Mesothelial cell of epicardium (in vitro differentiated cells): ENCODE measurements at regions not wholly inside any gene's neighbourhood (a gene's known extent, or its start where the extent isn't known, plus 50 kb on each side); places are given as distances from the start of the nearest gene placed in this dataset.

Source experiments
- DNase-seq, 2 experiments: peaks; one replicate each; pipeline ENCODE4 v3.0.0; 2021; ENCODE audit warnings: low spot score in 2 of 2; ENCODE audit not compliant: unreplicated experiment in 2 of 2
- H3K27ac Mint-ChIP-seq: 2 replicates; pipeline ENCODE4 v1.8.0; 2021; ENCODE audit warnings: mixed read lengths
- H3K27me3 Mint-ChIP-seq: 2 replicates; pipeline ENCODE4 v1.8.0; 2021; ENCODE audit warnings: low read depth, mixed read lengths
- H3K36me3 Mint-ChIP-seq: 2 replicates; pipeline ENCODE4 v1.8.0; 2021; ENCODE audit warnings: mixed read lengths
- H3K4me1 Mint-ChIP-seq: 2 replicates; pipeline ENCODE4 v1.8.0; 2021; ENCODE audit warnings: mixed read lengths
- H3K4me3 Mint-ChIP-seq: 2 replicates; pipeline ENCODE4 v1.8.0; 2021; ENCODE audit warnings: mild to moderate bottlenecking, moderate library complexity, mixed read lengths
- H3K9me3 Mint-ChIP-seq: 2 replicates; pipeline ENCODE4 v1.8.0; 2021; ENCODE audit warnings: mixed read lengths
- microRNA-seq: library from miRNA; unstranded; fragments of <30 nt; microRNA quantifications from one replicate; pipeline ENCODE4 v1.2.0, GENCODE V29; 2021; ENCODE audit warnings: inconsistent platforms, mixed read lengths
- TF ChIP-seq, protein P1 (sequence below): fragments of 200-600 bp; sonication (generic); IDR thresholded peaks from one replicate; pipeline ENCODE4 v1.5.0; 2021; ENCODE audit warnings: antibody characterized with exemption; ENCODE audit not compliant: unreplicated experiment

DNA sequence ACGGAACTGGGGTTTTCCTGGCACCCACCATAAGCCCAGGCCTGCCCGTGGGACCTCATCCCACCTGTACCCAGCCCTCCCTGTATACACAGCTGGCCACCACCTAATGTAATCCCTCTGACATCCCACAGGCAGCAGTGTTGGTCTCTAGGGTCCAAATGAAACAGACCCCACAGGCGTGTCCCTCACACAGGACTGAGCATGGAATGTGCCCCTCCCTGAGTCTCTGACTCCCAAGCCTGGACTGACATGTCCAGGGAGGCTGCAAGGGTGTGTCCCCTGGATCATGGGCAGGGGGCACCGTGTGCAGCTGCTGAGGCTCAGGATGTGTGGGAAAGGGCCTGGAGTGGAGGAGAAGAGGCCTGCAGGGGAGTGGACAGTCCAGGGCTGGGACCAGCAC lies 50.6 kb upstream of the PPARA start:
- Mint-ChIP-seq H3K9me3 (no peaks in the 10 kb centered on the region), H3K4me3 (no peak overlapping the region), H3K36me3 (peaks cover 9% of the 10 kb centered on the region), H3K27ac (no peak overlapping the region), H3K27me3 (no peaks in the 10 kb centered on the region), H3K4me1 (no peaks in the 10 kb centered on the region)
- DNase-seq, result no peak
- TF ChIP-seq, protein P1, sequence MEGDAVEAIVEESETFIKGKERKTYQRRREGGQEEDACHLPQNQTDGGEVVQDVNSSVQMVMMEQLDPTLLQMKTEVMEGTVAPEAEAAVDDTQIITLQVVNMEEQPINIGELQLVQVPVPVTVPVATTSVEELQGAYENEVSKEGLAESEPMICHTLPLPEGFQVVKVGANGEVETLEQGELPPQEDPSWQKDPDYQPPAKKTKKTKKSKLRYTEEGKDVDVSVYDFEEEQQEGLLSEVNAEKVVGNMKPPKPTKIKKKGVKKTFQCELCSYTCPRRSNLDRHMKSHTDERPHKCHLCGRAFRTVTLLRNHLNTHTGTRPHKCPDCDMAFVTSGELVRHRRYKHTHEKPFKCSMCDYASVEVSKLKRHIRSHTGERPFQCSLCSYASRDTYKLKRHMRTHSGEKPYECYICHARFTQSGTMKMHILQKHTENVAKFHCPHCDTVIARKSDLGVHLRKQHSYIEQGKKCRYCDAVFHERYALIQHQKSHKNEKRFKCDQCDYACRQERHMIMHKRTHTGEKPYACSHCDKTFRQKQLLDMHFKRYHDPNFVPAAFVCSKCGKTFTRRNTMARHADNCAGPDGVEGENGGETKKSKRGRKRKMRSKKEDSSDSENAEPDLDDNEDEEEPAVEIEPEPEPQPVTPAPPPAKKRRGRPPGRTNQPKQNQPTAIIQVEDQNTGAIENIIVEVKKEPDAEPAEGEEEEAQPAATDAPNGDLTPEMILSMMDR, result no peak

DNA sequence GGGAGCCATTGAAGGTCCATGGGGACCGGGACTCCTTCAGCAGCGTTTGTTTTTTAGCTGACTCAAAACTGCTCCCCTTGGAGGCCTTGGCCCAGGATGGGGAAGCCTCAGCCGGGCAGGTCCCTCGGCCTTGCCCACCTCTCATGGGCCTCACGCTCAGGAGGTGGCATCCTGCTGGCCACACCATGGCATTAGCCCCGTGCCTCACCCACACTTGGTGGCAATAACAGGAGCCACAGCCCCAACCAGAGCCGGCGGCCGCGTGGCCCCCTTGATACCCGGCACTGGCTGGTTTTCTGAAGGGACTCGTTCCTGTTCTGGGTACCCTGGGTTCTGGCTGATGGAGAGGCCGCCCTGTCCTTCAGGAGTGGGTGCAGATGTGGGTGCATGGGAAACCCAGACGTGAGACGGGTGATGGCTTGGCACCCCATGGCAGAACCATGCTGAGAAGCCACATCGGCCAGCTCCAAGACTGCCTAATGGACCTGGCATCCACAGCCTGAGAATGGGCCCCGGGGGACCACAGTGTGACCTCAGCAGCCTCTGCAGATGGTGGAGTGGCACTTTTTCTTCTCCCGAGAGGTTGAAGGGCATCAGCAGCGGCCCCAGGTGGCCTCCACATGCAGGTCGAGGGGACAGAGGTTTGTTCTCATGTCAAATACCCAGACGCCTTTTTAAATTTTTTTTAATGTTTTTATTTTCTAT lies 49.8 kb upstream of the PPARA start:
- H3K4me1 Mint-ChIP-seq, result no peaks in the 10 kb centered on the region
- no peaks in the 10 kb centered on the region for H3K9me3 Mint-ChIP-seq
- H3K27ac Mint-ChIP-seq, result no peak overlapping the region
- peaks cover 9% of the 10 kb centered on the region for H3K36me3 Mint-ChIP-seq
- DNase-seq, result no peak
- no peaks in the 10 kb centered on the region for H3K27me3 Mint-ChIP-seq
- no peak overlapping the region for H3K4me3 Mint-ChIP-seq
- TF ChIP-seq, protein P1, result no peak

Small RNAs in the stretch of these regions (microRNA-seq; reads per million reads assigned to microRNA genes)
- gene MIR3619, result 1.2 reads per million
